Central memory CD4-positive, alpha-beta T cell (primary cell): ENCODE measurements at regions not wholly inside any gene's neighbourhood (a gene's known extent, or its start where the extent isn't known, plus 50 kb on each side); places are given as distances from the start of the nearest gene placed in this dataset.

Source experiments
- DNase-seq: peaks from one replicate; pipeline ENCODE4 v3.0.0; 2022

DNA sequence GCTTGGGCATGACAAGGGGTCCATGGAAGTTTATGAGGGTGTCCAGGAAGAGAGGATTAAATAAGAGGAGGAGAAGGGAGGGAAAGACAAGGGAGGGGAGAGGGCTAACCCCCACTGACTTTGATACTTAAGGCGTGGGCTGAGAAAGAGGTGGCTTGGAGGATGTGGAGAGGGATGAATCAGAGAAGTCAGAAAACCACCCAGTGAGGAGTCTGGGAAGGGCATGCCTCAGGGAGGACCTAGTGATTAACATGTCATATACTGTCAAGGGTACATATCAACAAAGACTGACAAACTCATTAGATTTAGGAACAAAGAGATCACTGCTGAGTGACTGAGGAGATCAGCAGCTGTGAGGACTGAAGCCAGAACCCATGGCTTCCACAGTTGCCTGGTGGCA lies 145.4 kb downstream of the IRX5 start:
- DNase-seq = no peak

DNA sequence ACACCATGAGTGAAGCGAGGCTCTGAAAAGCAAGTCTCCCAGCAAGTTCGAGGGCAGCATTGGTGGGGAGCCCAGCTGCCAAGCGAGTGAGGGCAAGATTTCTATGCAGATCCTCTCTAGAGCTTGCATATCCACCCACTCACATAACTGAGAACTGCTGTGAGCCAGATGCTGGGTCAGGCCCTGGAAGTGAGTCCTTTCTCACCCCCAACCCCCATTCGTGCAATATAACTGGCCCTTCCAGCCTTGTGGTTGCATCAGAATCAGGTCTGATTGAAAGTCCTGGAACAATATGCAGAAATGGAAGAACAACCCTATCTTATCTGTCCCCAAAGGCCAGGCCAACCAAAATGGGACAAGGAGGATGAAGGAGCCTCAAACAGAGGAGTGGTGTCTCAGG lies 146.6 kb downstream of the IRX5 start:
- no peak for DNase-seq

DNA sequence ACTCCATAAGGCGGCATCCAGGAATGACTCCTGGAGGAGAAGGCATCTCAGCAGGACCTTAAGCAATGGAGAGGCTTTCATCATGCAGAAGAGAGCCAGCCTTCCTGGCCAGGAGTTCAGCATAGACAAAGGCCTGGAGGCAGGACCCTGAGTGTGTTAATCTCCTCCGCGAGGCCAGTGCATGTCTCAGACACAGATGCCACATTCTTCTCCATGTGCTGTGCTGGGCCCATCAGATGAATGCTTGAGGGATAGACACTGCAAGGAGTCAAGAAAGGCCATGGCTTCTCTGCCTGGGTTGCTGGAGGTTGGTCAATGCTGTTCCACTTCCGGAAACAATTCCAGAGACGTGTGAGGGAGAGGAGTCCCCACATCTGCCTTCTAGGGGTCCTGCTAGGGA lies 147.5 kb downstream of the IRX5 start:
- no peak for DNase-seq

DNA sequence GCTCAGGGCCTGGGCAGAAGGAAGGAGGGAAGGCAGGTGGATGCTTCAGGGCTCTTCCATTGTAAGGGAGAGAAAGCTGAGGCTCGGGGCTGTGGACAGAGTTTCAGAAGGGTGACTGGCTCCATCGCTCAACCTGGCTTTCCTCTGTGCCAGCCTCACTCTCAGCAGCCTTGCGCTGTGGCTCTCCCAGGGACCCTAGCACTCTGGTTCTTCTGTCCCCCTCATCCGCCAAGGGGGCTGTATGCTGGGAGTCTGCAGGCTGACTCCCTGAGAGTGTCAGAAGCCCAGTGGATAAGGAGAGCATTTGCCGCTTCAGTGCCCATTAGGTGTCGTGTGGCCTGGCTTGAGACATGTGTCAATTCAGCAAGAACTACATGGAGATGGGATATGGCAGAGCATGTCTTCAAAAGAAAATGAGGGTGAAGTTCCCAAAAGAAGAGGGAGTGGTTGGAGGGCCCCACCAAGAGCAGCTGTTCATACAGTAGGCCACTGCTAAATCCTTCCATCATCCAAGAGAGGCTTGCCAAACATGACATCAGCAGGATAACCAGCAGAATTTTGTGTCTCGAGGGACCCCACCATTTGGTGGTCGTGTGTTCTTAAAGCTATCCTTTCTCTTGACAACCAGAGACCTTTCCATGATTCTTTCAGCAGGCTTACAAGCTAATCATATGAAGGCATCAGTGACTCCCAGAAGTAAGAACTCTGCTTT lies 148.2 kb downstream of the IRX5 start:
- no peak for DNase-seq

DNA sequence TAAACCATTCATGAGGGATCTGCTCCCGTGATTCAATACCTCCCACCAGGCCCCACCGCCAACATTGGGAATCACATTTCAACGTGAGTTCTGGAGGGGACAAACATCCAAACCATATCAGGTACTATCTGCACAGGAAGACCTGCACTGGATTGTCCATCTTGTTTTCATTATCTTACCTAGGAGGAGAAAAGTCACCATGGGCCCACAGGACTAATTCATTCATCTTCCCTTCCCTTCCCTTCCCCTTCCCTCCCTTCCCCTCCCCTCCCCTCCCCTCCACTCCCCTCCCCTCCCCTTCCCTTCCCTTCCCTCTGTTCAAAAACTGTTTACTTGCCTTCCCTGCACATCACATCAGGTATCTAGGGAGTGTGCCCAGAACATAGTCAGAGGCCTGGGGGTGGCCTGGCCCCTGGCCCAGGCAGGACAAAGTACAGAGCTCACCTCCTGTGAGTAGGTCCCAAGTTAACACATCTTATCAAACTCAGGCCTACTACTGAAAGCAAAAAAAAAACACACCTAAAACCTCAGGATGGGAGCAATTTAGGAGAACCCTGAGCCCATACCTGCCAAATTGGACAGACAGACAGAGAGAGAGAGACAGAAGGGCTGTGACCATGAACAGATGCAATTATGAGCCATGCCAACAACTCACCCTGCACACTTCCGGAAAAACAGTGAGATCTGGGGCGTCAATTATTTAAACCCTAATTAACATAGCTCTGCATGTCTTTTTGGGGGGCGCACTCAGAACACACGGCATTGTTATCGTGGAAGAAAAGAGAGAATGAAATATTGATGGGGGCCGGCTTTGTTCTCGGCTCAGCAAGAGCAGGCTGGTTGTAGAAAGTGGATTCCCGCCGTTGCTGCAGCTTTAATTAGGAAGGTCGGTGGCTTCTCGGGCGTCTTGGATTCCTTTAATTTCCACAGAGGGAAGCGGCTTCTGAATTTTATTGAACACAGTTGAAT lies 151.2 kb downstream of the IRX5 start:
- no peak for DNase-seq

DNA sequence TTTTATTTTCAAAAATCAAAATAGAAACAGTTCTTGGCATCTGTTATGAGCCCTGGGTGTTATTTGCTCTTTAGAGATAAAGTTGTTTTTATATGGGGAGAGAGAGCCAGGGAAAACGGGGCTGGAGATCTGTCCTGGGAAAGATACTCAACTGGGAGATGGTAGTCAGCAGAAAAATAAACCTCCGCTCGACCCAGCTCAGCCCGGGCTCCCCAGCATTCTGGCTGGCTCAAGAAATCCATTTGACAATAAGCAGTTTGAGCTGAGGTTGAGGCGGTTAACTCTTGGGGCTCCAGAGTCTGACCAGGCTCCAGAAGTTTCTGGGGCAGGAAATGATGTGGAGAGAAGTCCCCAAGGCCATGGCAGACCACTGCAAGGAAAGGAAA lies 151.9 kb downstream of the IRX5 start:
- no peak for DNase-seq

DNA sequence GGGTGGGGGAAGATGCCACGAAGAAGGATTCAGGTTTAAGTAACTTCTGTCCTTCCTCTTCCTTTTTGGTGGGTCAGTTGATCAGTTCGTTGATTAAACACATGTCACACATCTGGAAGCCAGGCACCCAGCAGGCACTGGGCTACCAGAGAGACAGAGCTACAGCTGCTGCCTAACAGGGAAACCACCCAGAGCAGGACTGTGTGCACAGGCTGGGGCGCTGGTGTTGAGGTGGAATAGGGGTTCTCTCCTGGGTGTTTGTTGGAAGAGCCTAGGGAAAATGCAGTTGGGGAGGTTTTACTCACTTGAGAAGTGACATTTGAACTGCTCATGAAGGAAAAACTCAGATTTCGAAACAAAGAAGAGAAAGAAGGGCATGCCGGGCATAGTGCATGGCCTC lies 152.4 kb downstream of the IRX5 start:
- DNase-seq = no peak

DNA sequence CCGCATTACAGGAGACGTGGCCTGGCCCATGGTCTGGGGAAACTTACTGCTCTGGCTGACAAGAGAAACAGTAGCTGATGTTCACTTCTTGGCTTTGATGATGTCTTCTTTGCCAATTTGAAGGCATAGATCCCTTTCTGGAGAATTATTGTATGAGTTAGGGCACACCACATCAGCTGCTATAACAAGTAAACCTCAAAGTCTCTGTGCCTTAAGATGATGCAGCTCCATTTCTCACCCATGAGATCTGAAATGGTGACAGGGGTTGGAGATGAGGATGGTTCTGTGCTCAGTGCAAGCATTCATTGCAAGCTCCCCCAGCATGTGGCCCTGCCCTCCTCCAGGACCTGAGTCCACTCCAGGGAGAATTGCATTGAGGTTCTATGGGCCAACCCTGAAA lies 157.4 kb downstream of the IRX5 start:
- DNase-seq = no peak

DNA sequence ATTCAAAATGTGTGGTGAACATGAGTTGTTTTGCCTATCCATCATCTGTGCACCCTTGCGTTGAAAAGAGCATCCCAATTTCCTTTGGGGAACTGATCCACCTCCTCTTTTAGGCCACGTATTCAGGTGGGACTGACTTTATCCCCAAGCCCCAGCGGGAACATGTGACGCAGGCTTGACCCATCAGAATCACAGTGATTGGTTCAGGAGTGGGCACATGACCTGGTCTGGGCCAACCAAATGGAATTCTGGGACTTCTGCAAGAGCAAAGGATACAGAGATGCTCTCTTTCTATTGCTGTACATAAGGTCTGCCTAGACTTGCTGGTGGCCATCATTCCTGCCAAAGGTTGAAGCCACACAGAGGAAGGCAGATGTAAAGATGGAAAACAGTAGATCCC lies 158.9 kb downstream of the IRX5 start:
- DNase-seq = no peak

DNA sequence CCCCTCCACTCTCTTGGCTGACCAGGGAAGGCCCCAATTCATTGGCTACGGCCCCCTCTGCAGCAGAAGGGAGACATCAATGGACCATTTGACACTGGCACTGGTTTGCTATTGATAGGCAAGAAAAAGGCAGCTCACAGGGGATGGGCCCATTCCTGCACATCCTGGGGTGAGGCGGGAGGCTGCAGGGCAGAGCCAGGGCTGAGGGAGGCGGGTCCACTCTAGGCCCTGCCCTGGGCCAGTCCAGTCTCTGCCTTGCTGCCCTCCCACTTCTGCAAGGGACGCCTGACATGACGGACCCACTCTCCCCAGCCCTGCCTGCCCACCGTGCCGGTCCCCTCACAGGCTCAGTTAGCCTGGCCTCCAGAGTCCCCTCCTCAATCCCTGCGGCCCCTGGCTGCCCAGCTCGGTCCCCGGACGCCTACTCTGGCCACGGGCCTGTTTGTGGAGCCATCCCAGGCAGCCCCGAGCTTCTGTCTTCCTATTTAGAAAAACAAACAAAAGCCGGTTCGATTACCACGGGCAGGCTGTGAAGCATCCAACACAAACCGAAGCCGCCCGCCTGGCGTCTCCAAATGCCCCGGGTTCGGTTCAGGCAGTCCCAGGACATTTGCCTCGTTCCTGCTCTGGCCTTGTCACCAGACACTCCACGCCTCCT lies 160.7 kb downstream of the IRX5 start:
- no peak for DNase-seq

DNA sequence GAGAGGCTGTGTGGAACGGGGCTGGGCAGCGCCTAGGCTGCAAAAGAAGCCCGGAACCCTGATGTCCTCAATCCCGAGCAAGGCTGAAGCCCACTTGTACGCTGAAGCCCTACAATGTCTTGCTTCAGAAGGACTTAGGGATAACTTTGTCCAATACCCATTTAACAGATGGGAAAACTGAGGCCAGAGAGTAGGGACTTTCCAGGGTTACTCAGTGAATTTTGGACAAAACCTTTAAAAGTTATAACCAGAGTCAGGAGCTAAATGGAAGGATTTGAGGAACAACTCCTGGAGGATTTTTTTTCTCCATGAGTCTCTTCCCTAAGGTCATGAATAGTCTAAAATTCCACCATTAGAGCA lies 161.2 kb downstream of the IRX5 start:
- no peak for DNase-seq

DNA sequence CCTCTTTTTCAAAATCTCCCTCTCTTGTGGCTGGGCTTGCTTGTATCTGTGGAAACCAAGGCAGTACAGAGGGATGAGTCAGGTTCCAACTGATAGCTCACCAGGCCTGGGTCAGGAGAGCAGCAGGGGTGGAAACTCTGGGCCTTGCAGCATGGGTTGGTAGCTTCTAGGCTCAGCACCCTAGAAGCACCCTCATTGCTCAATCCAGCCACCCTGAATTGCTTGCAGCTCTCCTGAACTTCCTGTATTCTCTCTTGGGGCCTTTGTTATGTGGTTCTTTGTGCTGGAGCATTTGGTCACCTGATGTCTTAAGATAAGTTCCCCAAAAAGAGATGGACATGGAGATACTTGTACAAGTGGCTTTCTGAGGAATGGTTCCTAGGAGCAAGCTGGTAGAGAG lies 169.4 kb downstream of the IRX5 start:
- no peak for DNase-seq

DNA sequence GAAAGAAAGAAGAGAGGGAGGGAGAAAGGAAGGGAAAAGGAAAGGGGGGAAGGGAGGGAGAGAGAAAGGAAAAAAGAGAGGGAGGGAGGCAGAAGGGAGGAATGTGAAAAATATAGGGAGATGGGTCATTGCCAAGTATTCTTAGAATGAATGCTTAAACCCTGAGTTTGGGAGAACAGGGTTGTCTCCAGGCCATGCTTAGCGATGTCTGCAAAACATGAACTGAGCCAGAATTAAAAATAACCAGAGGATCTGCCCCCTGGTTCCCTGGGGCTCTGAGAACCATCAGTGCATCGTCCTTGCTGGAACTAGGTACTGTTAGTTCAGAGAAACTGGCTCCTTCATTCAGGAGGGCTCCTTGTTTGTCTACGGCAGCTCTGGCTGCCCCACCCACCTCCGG lies 170.4 kb downstream of the IRX5 start:
- no peak for DNase-seq

DNA sequence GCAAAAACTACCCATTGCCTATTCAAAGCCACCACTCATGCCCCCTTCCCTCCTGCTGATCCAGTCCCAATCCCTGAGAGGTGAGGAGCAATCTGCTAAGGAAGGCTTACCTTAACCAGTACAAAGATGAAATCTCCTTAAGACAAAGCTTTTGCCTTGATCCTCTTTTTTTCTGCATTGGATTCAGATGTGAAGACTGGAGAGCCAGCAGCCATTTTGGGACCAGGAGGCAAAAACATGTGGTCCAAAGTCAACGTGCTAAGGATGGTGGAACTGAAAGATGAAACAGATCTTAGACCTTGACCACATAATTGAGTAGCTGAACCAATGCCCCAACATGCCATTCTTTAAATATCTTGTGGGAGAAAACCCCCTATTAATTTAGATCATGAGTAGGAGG lies 171.4 kb downstream of the IRX5 start:
- DNase-seq = no peak

DNA sequence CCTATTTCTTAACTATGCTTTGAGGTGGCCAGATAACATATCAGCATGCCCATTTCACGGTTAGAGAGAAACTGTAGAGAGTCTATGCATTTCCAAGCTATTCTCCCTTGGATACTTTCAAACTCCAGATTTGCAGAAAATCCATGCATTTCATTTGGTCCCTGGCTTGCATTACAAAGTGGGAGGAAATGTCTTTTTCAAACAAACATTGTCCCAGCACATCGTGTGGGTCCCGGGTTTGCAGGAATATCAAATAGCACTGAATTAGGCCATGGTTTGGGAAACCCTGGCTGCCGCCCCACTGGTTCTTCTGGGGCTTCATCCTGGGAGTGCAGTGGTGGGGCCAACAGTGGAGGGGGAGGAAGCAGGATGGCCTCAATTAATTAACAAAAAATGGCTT lies 171.9 kb downstream of the IRX5 start:
- DNase-seq = no peak

DNA sequence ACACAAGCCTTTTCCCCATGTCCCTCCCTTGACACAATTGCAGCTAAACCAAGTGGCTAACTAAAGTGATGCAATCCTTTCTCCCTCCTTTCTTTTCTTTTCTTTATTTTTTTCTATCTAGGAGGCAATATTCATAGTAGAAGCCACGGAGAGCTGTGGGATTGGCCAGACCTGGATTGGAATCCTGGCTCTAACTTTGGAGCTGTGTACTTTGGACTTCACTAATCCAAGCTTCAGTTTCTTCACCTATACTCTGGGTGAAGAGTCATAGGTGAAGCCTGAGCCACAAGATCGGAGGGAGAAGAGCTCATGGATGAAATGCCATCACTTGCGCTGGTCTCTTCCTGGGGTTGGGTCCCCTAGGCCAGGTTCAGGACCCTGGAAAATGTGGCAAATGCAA lies 177.2 kb downstream of the IRX5 start:
- no peak for DNase-seq

DNA sequence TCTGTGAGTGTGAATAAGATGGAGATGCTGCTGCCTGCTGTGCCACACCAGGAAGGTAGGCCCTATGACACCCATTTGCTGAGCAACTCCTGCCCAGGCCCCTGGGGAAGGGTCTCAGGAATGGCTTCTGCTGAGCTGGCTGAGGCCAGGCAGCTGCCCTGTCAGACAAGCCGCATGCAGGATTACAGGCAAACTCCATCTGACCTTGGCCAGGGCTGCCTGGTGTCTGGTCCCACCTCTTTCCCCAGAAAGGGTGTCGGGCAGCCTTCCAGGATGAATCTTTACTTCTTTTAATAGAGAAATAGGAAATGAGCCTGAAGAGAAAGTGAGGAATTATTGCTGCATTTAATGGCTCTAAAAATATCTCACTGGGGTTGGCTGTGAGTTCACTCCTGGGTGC lies 182.5 kb downstream of the IRX5 start:
- no peak for DNase-seq

DNA sequence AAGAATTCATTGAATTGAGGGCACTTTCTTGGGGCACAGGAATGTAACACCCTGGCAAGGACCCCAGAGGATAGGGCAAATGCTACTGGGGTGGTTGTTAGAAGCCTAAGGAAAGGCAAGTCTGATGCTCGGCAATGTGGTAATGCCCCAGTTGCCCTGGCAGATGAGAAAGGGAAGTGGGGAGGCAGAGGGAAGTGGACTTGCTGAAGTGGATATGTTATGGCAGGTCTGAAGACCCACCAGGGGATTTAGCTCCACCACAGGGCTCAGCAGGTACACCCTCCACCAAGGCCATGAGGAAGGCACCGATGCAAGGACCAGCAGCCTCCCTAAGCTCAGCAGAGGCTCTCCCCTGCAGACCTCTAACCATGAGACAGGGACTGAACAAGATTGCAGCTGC lies 184.8 kb downstream of the IRX5 start:
- no peak for DNase-seq

DNA sequence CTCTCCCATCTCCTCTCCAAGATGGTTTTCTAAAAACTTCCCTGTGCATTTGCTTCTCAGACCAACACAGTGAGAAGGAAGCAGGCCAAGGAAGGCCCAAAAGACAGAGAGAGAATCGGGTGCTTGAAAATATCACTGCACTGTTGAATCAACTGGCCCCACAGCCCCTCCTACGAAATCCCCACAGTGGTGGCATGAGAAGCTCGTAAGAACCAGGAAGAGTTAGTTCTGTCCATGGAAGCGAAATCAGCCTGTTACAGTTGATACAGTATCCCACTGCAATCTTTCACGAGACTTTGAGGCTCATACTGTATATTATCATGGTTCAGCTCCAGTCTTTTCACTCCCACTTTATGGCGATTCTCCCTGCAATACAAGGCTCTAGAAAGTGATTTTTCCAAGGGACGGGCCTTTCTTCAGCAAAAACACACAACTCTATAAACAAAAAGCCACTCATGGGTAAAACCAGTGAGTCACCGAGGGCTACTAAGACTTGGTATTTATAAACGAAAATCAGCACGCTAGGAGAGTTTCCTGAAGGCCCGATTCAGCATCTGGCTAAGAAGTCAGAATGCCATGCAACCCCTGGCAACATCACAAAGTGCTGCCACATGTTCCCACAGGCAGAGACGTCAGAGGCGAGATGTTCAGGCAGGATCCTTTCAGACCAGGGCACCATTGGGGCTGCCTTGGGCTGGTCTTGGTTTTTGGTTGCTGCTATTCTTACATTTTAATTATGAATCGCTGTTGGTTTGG lies 185.7 kb downstream of the IRX5 start:
- DNase-seq = no peak

DNA sequence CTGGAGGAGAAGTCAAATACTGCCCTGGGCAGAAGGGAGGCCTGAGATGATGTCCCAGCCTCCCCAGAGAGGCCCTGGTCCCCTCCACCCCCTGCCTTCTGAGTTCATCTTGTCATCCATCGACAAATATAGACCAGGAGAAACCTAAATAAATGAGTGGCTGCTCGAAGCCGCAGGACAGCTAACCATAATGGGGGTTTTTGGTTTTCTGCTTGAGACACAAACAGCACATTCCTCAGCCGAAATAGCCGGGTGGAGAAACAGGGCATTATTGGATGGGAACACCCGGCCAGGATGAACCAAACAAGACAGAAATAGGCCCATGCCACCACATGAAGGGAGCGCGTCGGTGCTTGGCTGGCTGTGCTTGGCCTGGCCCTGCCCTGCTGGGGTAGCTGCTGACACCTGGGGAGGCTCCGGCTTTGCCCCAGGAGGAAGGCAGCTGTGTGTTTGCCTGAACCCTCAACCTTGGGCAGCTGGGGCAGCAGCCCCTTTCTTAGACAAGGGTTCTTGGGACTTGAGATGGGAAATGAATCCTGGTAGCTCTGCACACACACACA lies 188.1 kb downstream of the IRX5 start:
- no peak for DNase-seq

DNA sequence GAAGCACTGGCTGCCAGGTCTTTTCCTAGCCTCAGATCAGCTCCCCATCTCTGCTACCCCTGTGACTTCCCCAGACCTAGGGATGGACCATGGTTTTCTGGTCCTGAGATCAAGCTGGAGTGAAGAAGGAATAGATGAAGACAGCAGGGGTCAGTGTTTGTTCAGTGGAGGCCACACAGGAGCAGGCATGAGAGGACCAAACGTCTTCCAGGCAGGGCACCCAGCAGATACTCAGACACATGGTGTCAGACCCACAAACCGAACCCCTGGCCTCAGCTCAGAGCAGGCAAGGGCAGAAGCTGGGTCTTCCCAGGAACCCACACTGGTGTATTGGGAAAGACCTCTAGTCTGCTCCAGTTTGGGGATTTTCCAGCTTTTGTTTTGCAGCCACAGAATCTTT lies 189.7 kb downstream of the IRX5 start:
- DNase-seq = no peak

DNA sequence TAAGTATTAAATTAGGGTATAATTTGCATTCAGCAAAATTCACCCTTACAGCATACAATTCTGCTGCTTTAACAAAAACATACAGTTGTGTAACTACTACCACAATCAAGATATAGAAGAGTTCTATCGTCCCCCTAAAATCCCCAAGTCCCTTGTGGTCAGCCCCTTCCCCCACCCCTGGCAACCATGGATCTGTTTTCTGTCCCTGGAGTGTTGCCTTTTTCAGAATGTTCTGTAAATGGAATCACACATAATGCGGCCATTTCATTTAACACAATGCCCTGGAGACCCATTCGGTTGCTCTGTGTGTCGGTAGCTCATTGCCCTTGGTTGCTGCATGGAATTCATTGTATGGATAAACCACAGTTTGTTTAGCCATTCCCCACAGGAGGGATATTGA lies 190.2 kb downstream of the IRX5 start:
- DNase-seq = no peak

DNA sequence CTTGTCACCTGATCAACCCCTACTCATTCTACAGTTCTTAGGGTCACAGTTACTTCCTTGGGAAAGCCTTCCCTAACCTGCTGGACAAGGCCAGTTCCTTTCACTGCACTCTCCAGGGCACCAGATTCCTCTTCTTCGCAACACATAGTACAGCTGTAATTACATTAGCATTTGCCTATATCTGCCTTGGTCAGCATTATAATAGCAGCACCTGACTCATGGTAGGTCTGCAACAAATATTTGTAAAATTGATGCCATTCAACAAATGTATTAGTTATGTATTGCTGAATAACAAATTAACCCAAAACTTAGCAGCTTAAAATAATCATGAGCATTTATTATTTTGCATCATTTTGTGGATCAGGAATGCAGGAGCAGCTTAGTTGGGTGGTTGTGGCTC lies 193.0 kb downstream of the IRX5 start:
- no peak for DNase-seq
